Epithelial cell of esophagus (primary cell): ENCODE measurements at regions not wholly inside any gene's neighbourhood (a gene's known extent, or its start where the extent isn't known, plus 50 kb on each side); places are given as distances from the start of the nearest gene placed in this dataset.

ENCODE experiments used
- DNase-seq: peaks from one replicate; pipeline ENCODE4 v3.0.0; 2010; ENCODE audit warnings: low read depth
- H3K4me3 ChIP-seq: 2 replicates; pipeline ENCODE4 v1.5.1; 2011; ENCODE audit warnings: mild to moderate bottlenecking, low read length, control low read depth
- TF ChIP-seq, protein P1 (sequence below): IDR thresholded peaks from 2 replicates; pipeline ENCODE4 v1.5.1; 2011; ENCODE audit warnings: low read depth, mild to moderate bottlenecking, low read length, control low read depth, inconsistent platforms; ENCODE audit not compliant: insufficient read depth; ENCODE audit errors: missing control alignments

GRCh38 chr20:48184229-48184628 lies 398.9 kb upstream of the SULF2 start:
- TF ChIP-seq, protein P1, sequence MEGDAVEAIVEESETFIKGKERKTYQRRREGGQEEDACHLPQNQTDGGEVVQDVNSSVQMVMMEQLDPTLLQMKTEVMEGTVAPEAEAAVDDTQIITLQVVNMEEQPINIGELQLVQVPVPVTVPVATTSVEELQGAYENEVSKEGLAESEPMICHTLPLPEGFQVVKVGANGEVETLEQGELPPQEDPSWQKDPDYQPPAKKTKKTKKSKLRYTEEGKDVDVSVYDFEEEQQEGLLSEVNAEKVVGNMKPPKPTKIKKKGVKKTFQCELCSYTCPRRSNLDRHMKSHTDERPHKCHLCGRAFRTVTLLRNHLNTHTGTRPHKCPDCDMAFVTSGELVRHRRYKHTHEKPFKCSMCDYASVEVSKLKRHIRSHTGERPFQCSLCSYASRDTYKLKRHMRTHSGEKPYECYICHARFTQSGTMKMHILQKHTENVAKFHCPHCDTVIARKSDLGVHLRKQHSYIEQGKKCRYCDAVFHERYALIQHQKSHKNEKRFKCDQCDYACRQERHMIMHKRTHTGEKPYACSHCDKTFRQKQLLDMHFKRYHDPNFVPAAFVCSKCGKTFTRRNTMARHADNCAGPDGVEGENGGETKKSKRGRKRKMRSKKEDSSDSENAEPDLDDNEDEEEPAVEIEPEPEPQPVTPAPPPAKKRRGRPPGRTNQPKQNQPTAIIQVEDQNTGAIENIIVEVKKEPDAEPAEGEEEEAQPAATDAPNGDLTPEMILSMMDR = no peak
- no peak overlapping the region for H3K4me3 ChIP-seq

DNA sequence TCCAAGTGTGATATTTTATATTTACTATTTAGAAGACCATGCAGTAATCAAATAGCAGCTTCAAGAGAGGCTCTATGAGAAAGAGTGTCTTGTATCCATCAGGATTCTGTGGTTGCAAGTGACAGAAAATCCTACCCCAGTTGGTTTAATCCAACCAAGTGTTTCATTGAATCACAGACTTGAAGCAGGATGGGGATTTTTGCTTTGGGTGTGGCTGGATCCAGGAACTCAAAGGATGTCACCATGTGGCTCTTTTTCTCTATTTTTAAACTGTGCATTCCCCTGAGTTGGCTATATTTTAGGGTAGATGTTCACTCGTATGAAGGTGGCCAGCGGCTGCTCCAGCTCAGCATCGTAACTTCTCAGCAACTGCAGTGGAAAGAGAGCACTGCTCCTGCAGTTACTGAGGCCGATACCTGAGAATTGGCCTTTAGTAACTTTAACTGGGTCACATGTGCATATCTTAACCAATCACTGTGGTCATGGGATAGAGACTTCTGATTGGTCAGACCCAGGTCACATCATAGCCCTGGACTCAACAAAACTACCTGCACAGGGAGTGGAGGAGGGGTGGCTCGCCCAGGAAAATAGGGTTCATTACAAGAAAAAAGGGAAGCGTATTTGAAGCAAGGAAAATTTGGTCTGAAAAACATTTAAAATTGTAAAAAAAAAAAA lies 396.1 kb upstream of the SULF2 start:
- TF ChIP-seq, protein P1 = no peak
- H3K4me3 ChIP-seq = no peak overlapping the region
- no peak for DNase-seq

More at GRCh38 chr20:48184229-48184628, 398.9 kb upstream of the SULF2 start:
- DNase-seq = no peak

DNA sequence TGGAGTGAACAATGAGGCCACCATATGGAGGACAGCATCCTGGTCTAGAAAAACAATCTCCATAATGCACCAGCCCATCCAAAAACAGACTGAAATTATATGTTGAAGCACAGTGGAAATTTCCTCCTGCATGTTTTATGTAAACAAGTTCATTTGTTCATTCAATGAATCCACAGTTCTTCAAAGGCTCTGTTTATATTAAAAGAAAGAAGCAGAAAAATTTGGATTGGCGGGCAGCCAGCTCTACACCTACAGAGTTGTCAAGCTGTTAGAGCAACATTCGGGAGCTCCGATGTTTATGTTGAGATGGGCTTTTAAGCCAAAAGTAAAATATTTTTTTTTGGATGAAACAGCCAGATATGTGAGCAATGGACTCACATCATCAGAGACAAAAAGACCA lies 395.3 kb upstream of the SULF2 start:
- TF ChIP-seq, protein P1 = no peak

GRCh38 chr20:48180024-48180423 lies 394.7 kb upstream of the SULF2 start:
- DNase-seq = peak; percentile 74
- no peak overlapping the region for H3K4me3 ChIP-seq
- TF ChIP-seq, protein P1 = no peak

More for the DNA sequence above, 395.3 kb upstream of the SULF2 start:
- H3K4me3 ChIP-seq = no peak overlapping the region
- DNase-seq = peak; percentile 26

DNA sequence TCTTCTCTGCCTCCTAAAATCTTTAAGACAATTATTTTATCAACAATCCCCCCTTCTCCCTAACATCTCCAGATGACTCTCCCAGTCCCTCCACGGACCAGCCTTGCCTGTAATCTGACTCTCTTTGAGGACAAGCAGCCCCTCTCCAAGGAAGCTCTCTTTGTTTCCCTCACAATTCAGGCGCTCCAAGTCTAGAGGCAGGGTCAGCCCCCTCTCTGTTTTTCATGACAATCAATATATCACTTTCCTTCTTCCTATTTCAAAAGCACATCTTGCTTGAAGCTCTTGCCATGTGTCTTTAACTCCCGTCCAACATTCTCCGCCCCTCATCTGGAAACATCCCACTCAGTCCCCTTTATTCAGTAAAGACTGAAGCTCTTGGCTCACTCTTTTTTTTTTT lies 393.4 kb upstream of the SULF2 start:
- TF ChIP-seq, protein P1 = no peak
- no peak for DNase-seq
- H3K4me3 ChIP-seq = no peak overlapping the region

DNA sequence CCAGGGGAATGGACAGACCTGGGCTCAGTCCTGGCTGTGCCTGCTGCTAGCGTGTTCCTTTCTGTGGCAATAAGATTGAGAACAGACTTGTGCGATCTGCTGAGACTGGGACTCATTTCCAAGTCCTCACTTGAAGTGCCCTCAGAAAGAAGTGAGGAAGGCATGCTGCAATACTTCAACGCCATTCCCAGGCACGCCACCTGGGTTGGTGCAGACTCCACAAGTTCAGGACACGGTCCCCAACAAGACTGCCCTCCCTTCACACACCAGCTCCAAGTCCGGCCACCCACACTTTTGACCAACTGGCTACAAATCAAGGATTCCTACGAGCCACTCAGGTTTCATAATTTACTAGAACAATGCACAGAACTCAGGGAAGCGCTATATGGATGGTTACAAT lies 391.8 kb upstream of the SULF2 start:
- DNase-seq = no peak
- TF ChIP-seq, protein P1 = no peak
- H3K4me3 ChIP-seq = no peak overlapping the region

- TF ChIP-seq, protein P1 = no peak
- no peak overlapping the region for H3K4me3 ChIP-seq
- no peak for DNase-seq
These were observed 390.9 kb upstream of the SULF2 start for GRCh38 chr20:48176139-48176538.
